ENCODE measurements at regions not wholly inside any gene's neighbourhood (a gene's known extent, or its start where the extent isn't known, plus 50 kb on each side); places are given as distances from the start of the nearest gene placed in this dataset.

- 89% methylated on average over 1 of the region's 1 CpG for WGBS
- DNase-seq (ENCODE audit: low spot score), result no peak
- Histone ChIP-seq H3K4me1 (ENCODE audit: control insufficient read depth in 4 of 4, insufficient read depth in 4 of 4, low read length in 3 of 4) (no peaks in the 10 kb centered on the region), H3K9ac (ENCODE audit: low read depth in 1 of 2, low read length in 2 of 2) (no peak overlapping the region), H3K27me3 (ENCODE audit: control insufficient read depth in 4 of 4, insufficient read depth in 4 of 4, low read length in 3 of 4) (no peaks in the 10 kb centered on the region), H3K27ac (ENCODE audit: low read depth in 1 of 2, low read length in 2 of 2) (no peak overlapping the region), H3K4me3 (ENCODE audit: low read depth in 1 of 3, low read length in 3 of 3) (no peak overlapping the region), H3K9me3 (ENCODE audit: control insufficient read depth in 4 of 4, low read length in 3 of 4) (peaks cover 0 to 3% (median under 1%) of the 10 kb centered on the region in 4 donors), H3K36me3 (ENCODE audit: control insufficient read depth in 4 of 4, insufficient read depth in 3 of 4, low read depth in 1 of 4, low read length in 3 of 4) (no peaks in the 10 kb centered on the region)
- TF ChIP-seq GABPA (IDR thresholded peaks at IDR 0.05 in 1 of 2, conservative IDR thresholded peaks at IDR 0.05 in 1 of 2), result no peak
- no peak for TF ChIP-seq HNF4A (conservative IDR thresholded peaks at IDR 0.05)
- no peak for TF ChIP-seq HNF4G (IDR thresholded peaks at IDR 0.05)
- TF ChIP-seq CTCF (IDR thresholded peaks at IDR 0.05; ENCODE audit: low read depth, low read length, missing input control), result no peak
- TF ChIP-seq, protein P1, sequence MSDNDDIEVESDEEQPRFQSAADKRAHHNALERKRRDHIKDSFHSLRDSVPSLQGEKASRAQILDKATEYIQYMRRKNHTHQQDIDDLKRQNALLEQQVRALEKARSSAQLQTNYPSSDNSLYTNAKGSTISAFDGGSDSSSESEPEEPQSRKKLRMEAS (IDR thresholded peaks at IDR 0.05), result no peak
- no peak for TF ChIP-seq YY1 (IDR thresholded peaks at IDR 0.05)
- no peak for TF ChIP-seq JUND (IDR thresholded peaks at IDR 0.05)
- no peak for TF ChIP-seq REST (IDR thresholded peaks at IDR 0.05)
- no peak for TF ChIP-seq FOXA2 (IDR thresholded peaks at IDR 0.05)
- TF ChIP-seq, protein P2, sequence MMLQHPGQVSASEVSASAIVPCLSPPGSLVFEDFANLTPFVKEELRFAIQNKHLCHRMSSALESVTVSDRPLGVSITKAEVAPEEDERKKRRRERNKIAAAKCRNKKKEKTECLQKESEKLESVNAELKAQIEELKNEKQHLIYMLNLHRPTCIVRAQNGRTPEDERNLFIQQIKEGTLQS (IDR thresholded peaks at IDR 0.05), result no peak
- TF ChIP-seq EGR1 (IDR thresholded peaks at IDR 0.05; ENCODE audit: low read depth in 2 of 2), result no peak
Observed at GRCh38 chr2:77831471-77831870, 309.3 kb upstream of the LRRTM4 start.

DNA sequence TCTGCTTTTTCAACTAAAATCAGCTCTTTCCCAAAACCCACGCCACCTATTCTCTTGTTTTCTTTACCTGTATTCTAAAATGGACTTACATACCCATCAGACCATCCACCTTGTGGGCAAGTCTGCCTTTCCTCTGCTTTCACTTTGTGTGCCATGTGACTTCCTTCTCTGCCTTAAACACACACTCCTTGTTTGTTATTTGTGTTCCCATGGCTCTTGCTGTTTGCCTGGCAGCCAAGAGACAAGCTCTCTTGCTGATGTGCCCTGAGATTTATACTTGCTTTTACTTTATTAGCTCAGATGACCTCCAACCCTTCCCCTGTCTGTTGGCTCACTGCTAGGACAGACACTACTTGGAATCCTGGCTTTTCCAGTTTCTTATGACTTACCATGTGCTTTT, 309.7 kb upstream of the LRRTM4 start:
- no peaks in the 10 kb centered on the region for H3K4me1 ChIP-seq (ENCODE audit: control insufficient read depth in 4 of 4, insufficient read depth in 4 of 4, low read length in 3 of 4)
- H3K9me3 ChIP-seq (ENCODE audit: control insufficient read depth in 4 of 4, low read length in 3 of 4), result peaks cover 0 to 3% (median under 1%) of the 10 kb centered on the region in 4 donors
- no peak overlapping the region for H3K27ac ChIP-seq (ENCODE audit: low read depth in 1 of 2, low read length in 2 of 2)
- H3K9ac ChIP-seq (ENCODE audit: low read depth in 1 of 2, low read length in 2 of 2), result no peak overlapping the region
- no peaks in the 10 kb centered on the region for H3K36me3 ChIP-seq (ENCODE audit: control insufficient read depth in 4 of 4, insufficient read depth in 3 of 4, low read depth in 1 of 4, low read length in 3 of 4)
- no peak for DNase-seq (ENCODE audit: low spot score)
- WGBS, result 24% methylated on average over 1 of the region's 1 CpG
- no peak overlapping the region for H3K4me3 ChIP-seq (ENCODE audit: low read depth in 1 of 3, low read length in 3 of 3)
- H3K27me3 ChIP-seq (ENCODE audit: control insufficient read depth in 4 of 4, insufficient read depth in 4 of 4, low read length in 3 of 4), result no peaks in the 10 kb centered on the region
- TF ChIP-seq FOXA1 (IDR thresholded peaks at IDR 0.05) (no peak), CTCF (IDR thresholded peaks at IDR 0.05; ENCODE audit: low read depth, low read length, missing input control) (no peak), NR2F2 (IDR thresholded peaks at IDR 0.05) (no peak), JUND (IDR thresholded peaks at IDR 0.05) (no peak), RXRA (IDR thresholded peaks at IDR 0.05) (no peak), GABPA (IDR thresholded peaks at IDR 0.05 in 1 of 2, conservative IDR thresholded peaks at IDR 0.05 in 1 of 2) (no peak)
- TF ChIP-seq, protein P1 (IDR thresholded peaks at IDR 0.05), result no peak
